ENCODE measurements at regions not wholly inside any gene's neighbourhood (a gene's known extent, or its start where the extent isn't known, plus 50 kb on each side); places are given as distances from the start of the nearest gene placed in this dataset.

DNA sequence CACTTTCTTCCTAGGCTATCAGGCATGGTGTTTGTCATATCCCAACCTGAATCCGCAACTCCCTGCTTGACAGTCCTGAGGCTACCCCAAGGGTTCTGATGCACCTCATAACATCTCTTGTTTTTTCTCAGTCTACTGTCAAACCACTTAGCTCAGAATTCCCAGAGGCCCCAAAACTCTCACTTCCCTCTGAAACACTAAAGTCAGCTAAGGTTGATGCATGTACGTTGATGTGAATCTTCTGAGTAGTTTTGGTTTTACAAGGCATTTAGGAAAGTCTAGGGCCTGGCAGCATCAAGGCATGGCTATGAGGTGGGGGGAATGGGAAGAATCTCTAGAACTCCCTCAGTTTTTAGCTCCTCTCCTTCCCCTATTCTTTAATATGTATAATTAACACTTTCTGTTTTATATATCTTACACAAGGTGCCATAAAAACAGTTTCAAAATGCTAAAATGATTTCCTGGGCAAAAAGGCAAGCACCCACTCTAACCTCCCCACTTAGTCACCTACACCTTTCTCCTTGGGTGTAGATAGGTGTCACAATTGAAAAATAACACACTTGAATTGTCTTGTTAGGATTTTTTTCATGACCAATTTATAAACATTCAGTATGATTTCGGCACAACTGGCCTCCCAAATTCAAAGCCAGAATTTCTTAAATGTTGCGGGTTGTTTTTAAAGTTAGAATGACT lies 71.4 kb upstream of the TANK start:
- TF ChIP-seq CTCF (IDR thresholded peaks at IDR 0.05 in 8 of 11, conservative IDR thresholded peaks at IDR 0.05 in 3 of 11): no peak
- no peak for TF ChIP-seq POLR2AphosphoS5 (IDR thresholded peaks at IDR 0.05)
- no peak for TF ChIP-seq POLR2A (IDR thresholded peaks at IDR 0.05)
- no peaks in the 10 kb centered on the region for H3K36me3 ChIP-seq
- DNase-seq: no peak
- no peaks in the 10 kb centered on the region for H3K27me3 ChIP-seq (replicated peaks in 1 of 7)
- WGBS, 5 donors: 77 to 84% (median 81%) methylated on average over 4 of the region's 4 CpGs
- peak overlapping the region in 5 of 8 donors; percentile 3 to 33 (median 18) for H3K27ac ChIP-seq
- no peak overlapping the region for H3K4me3 ChIP-seq
- intact Hi-C loops (cut with DNase I; ENCODE audit: low total_unique reads): no loop called here
- H3K4me1 ChIP-seq: peaks cover 0 to 32% (median 24%) of the 10 kb centered on the region in 6 donors
- H3K9me3 ChIP-seq: no peaks in the 10 kb centered on the region

DNA sequence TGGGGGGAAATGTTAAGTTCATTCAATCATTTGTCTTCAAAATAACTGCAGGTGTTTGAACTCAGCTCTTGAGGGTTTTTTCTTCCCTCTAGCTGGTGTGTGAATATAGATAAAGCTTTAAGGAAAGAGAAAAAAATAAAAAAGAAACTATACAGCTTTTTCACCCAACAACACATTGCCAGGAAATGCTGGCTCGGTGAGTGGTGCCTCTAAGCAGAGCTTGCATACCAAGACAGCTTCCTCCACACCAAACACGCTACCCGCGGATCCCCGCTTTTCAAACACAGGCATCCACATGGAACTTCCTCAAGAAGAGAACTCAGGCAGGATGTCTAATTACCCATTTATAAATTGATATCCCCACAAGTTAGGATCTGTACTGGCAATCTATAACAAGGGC lies 69.8 kb upstream of the TANK start:
- Histone ChIP-seq H3K9me3 (no peaks in the 10 kb centered on the region), H3K27me3 (replicated peaks in 1 of 7) (no peaks in the 10 kb centered on the region), H3K36me3 (no peaks in the 10 kb centered on the region), H3K4me3 (peak overlapping the region in 1 of 8 donors; percentile 21), H3K4me1 (peaks cover 0 to 32% (median 24%) of the 10 kb centered on the region in 6 donors), H3K27ac (peak overlapping the region in 3 of 8 donors; percentile 12 to 26 (median 22))
- WGBS, 5 donors: 4 to 14% (median 8%) methylated on average over 5 of the region's 5 CpGs
- DNase-seq: peak; percentile 86
- TF ChIP-seq POLR2AphosphoS5 (IDR thresholded peaks at IDR 0.05) (no peak), CTCF (IDR thresholded peaks at IDR 0.05 in 8 of 11, conservative IDR thresholded peaks at IDR 0.05 in 3 of 11) (no peak), POLR2A (IDR thresholded peaks at IDR 0.05) (no peak)
- intact Hi-C loops (cut with DNase I; ENCODE audit: low total_unique reads): no loop called here

- no peaks in the 10 kb centered on the region for H3K36me3 ChIP-seq
- H3K9me3 ChIP-seq: peaks cover 0 to 4% (median 0%) of the 10 kb centered on the region in 8 donors
- no peak overlapping the region for H3K27ac ChIP-seq
- H3K4me1 ChIP-seq: peaks cover 0 to 7% (median 6%) of the 10 kb centered on the region in 6 donors
- intact Hi-C loops (cut with DNase I; ENCODE audit: low total_unique reads): no loop called here
- no peak overlapping the region for H3K4me3 ChIP-seq
- H3K27me3 ChIP-seq (replicated peaks in 1 of 7): no peaks in the 10 kb centered on the region
- WGBS, 5 donors: 85 to 91% (median 87%) methylated on average over 3 of the region's 3 CpGs
- no peak for DNase-seq
- no peak for TF ChIP-seq CTCF (IDR thresholded peaks at IDR 0.05 in 8 of 11, conservative IDR thresholded peaks at IDR 0.05 in 3 of 11)
- TF ChIP-seq POLR2AphosphoS5 (IDR thresholded peaks at IDR 0.05): no peak
- no peak for TF ChIP-seq POLR2A (IDR thresholded peaks at IDR 0.05)
Observed at GRCh38 chr2:161095314-161095713, 64.9 kb upstream of the TANK start.

DNA sequence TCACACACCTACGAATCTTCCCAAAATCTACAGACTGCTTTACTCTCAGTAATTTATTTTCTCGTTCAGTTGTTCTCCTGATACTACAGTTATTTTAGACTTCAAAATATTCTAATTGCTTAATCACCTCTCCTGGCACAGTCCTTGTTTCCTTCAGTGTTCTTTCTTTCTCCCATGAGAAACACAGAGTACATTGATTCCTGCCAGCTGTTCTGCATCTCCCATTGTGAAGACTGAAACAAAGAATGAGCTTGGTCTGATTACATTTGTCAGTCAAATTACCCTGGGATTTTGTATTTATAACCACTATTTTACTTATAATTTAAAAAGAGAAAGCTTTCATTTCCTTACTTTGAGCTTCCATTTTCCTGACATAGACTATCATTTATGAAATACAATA lies 63.9 kb upstream of the TANK start:
- no peaks in the 10 kb centered on the region for H3K4me1 ChIP-seq
- H3K36me3 ChIP-seq: no peaks in the 10 kb centered on the region
- 59 to 83% (median 72%) methylated on average over 2 of the region's 2 CpGs for WGBS, 5 donors
- no peak overlapping the region for H3K4me3 ChIP-seq
- no peak overlapping the region for H3K27ac ChIP-seq
- DNase-seq: no peak
- H3K27me3 ChIP-seq (replicated peaks in 1 of 7): no peaks in the 10 kb centered on the region
- H3K9me3 ChIP-seq: peaks cover 0 to 4% (median 0%) of the 10 kb centered on the region in 8 donors
- TF ChIP-seq CTCF (IDR thresholded peaks at IDR 0.05 in 8 of 11, conservative IDR thresholded peaks at IDR 0.05 in 3 of 11) (no peak), POLR2A (IDR thresholded peaks at IDR 0.05) (no peak), POLR2AphosphoS5 (IDR thresholded peaks at IDR 0.05) (no peak)
- intact Hi-C loops (cut with DNase I; ENCODE audit: low total_unique reads): no loop called here
